ENCODE measurements at regions not wholly inside any gene's neighbourhood (a gene's known extent, or its start where the extent isn't known, plus 50 kb on each side); places are given as distances from the start of the nearest gene placed in this dataset.

DNA sequence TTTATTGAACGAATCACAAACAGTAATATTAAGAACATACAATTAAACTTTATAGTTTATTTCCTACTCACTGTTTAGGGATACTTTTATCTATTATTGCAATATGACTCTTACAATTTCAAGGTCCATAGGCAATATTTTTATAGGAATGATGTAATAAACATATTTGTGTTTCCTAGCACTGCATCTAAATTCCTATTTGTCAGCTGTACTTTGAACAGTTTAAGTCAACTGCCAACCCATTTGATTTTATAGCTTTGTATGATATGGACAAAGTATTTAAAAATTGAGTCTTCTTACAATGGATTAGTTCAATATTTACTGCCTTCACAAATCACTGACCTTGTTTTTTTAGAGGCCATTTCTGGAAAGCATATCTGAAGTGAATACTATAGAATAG, 199.3 kb downstream of the PCDH7 start:
- TF ChIP-seq, protein P1, sequence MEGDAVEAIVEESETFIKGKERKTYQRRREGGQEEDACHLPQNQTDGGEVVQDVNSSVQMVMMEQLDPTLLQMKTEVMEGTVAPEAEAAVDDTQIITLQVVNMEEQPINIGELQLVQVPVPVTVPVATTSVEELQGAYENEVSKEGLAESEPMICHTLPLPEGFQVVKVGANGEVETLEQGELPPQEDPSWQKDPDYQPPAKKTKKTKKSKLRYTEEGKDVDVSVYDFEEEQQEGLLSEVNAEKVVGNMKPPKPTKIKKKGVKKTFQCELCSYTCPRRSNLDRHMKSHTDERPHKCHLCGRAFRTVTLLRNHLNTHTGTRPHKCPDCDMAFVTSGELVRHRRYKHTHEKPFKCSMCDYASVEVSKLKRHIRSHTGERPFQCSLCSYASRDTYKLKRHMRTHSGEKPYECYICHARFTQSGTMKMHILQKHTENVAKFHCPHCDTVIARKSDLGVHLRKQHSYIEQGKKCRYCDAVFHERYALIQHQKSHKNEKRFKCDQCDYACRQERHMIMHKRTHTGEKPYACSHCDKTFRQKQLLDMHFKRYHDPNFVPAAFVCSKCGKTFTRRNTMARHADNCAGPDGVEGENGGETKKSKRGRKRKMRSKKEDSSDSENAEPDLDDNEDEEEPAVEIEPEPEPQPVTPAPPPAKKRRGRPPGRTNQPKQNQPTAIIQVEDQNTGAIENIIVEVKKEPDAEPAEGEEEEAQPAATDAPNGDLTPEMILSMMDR (conservative IDR thresholded peaks at IDR 0.05; ENCODE audit: low read depth, low read length), result no peak
- TF ChIP-seq EZH2 (IDR thresholded peaks at IDR 0.05; ENCODE audit: low read length, unreplicated experiment) (no peak), EZH2phosphoT487 (IDR thresholded peaks at IDR 0.05; ENCODE audit: borderline replicate concordance, low read length) (no peak)
